HL-60 (cell line): ENCODE measurements at regions not wholly inside any gene's neighbourhood (a gene's known extent, or its start where the extent isn't known, plus 50 kb on each side); places are given as distances from the start of the nearest gene placed in this dataset.

ENCODE experiments used
- CTCF ChIP-seq: IDR thresholded peaks from one replicate; pipeline ENCODE4 v1.5.1; 2011; ENCODE audit warnings: low read length, control low read depth, inconsistent platforms; ENCODE audit not compliant: insufficient read depth
- GABPA ChIP-seq: IDR thresholded peaks from 2 replicates; pipeline ENCODE4 v1.6.1; 2012; ENCODE audit warnings: low read depth
- POLR2AphosphoS5 ChIP-seq: IDR thresholded peaks from 2 replicates; pipeline ENCODE4 v1.6.1; 2012; ENCODE audit warnings: low read depth
- REST ChIP-seq: IDR thresholded peaks from 2 replicates; pipeline ENCODE4 v1.6.1; 2012; ENCODE audit warnings: low read depth; ENCODE audit not compliant: insufficient replicate concordance
- SPI1 ChIP-seq: IDR thresholded peaks from 2 replicates; pipeline ENCODE4 v1.6.1; 2012; ENCODE audit warnings: low read depth, mild to moderate bottlenecking, borderline replicate concordance

- no peak for TF ChIP-seq CTCF
- no peak for TF ChIP-seq POLR2AphosphoS5
- no peak for TF ChIP-seq REST
- TF ChIP-seq GABPA: no peak
- TF ChIP-seq SPI1: no peak
Measured at GRCh38 chr18:54023471-54023870, 201.0 kb downstream of the MBD2 start.
